ENCODE measurements at regions not wholly inside any gene's neighbourhood (a gene's known extent, or its start where the extent isn't known, plus 50 kb on each side); places are given as distances from the start of the nearest gene placed in this dataset.
"Not testable (repeated sequence)": the region's sequence is repeated elsewhere in the genome, so short reads cannot be mapped to it uniquely, and the experiment has no call there.

DNA sequence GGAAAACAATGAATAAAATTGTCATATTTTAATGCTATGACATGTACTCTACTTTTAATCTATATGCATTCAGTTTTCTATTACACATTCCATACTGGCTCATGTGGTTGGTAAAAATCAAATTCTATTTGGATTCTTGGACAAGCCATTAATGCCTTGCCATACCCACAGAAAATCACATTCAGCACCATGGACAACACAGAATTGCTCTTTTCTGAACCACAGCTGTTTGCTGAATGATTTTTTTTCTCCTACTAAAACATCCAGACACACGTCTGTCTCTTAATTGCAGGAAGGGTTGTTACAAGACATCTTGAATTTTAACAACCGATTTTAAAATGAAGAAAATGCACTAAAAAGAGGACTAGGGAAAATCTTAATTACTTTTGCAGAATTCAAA, 675.6 kb downstream of the BRINP1 start:
- H3K9ac ChIP-seq (ENCODE audit: low read length), result no peak overlapping the region
- no peak overlapping the region for H3K4me2 ChIP-seq (ENCODE audit: low read length)
- no peaks in the 10 kb centered on the region for H3F3A ChIP-seq (ENCODE audit: insufficient read depth, low read length)
- H3K36me3 ChIP-seq (ENCODE audit: insufficient read depth, low read length), result no peaks in the 10 kb centered on the region
- H3K27me3 ChIP-seq (ENCODE audit: insufficient read depth, low read length), result no peaks in the 10 kb centered on the region
- H3K9me2 ChIP-seq (ENCODE audit: low read depth, low read length), result no peaks in the 10 kb centered on the region
- no peak for TF ChIP-seq EZH2 (IDR thresholded peaks at IDR 0.05; ENCODE audit: borderline replicate concordance, low read length)
- TF ChIP-seq, protein P1, sequence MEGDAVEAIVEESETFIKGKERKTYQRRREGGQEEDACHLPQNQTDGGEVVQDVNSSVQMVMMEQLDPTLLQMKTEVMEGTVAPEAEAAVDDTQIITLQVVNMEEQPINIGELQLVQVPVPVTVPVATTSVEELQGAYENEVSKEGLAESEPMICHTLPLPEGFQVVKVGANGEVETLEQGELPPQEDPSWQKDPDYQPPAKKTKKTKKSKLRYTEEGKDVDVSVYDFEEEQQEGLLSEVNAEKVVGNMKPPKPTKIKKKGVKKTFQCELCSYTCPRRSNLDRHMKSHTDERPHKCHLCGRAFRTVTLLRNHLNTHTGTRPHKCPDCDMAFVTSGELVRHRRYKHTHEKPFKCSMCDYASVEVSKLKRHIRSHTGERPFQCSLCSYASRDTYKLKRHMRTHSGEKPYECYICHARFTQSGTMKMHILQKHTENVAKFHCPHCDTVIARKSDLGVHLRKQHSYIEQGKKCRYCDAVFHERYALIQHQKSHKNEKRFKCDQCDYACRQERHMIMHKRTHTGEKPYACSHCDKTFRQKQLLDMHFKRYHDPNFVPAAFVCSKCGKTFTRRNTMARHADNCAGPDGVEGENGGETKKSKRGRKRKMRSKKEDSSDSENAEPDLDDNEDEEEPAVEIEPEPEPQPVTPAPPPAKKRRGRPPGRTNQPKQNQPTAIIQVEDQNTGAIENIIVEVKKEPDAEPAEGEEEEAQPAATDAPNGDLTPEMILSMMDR (IDR thresholded peaks at IDR 0.05; ENCODE audit: low read length), result no peak
- no peak overlapping the region for H3K27ac ChIP-seq (ENCODE audit: low read depth, low read length, poor library complexity, severe bottlenecking)
- H2AFZ ChIP-seq (ENCODE audit: low read length), result no peak overlapping the region
- H3K4me1 ChIP-seq (ENCODE audit: insufficient read depth, low read length, severe bottlenecking), result no peaks in the 10 kb centered on the region
- no peaks in the 10 kb centered on the region for H3K79me2 ChIP-seq (ENCODE audit: insufficient read depth, low read length)
- H3K9me3 ChIP-seq (ENCODE audit: low read length), result no peaks in the 10 kb centered on the region
- no peak overlapping the region for H3K4me3 ChIP-seq (ENCODE audit: low read depth, low read length, poor library complexity, severe bottlenecking)
- no peaks in the 10 kb centered on the region for H4K20me1 ChIP-seq (ENCODE audit: insufficient read depth, low read length)

DNA sequence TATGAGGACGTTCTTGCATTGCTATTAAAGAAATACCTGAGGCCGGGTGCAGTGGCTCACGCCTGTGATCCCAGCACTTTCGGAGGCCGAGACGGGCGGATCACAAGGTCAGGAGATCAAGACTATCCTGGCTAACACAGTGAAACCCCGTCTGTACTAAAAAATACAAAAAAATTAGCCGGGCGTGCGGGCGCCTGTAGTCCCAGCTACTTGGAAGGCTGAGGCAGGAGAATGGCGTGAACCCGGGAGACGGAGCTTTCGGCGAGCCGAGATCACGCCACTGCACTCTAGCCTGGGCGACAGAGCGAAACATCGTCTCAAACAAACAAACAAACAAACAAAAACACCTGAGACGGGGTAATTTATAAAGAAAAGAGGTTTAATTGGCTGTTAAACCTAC, 674.0 kb downstream of the BRINP1 start:
- not testable (repeated sequence) for H3K36me3 ChIP-seq (ENCODE audit: insufficient read depth, low read length); H3K9me3 ChIP-seq (ENCODE audit: low read length); H4K20me1 ChIP-seq (ENCODE audit: insufficient read depth, low read length); H2AFZ ChIP-seq (ENCODE audit: low read length); H3K4me3 ChIP-seq (ENCODE audit: low read depth, low read length, poor library complexity, severe bottlenecking); H3K27me3 ChIP-seq (ENCODE audit: insufficient read depth, low read length); H3K9ac ChIP-seq (ENCODE audit: low read length); H3K4me2 ChIP-seq (ENCODE audit: low read length); H3K4me1 ChIP-seq (ENCODE audit: insufficient read depth, low read length, severe bottlenecking); H3F3A ChIP-seq (ENCODE audit: insufficient read depth, low read length); H3K27ac ChIP-seq (ENCODE audit: low read depth, low read length, poor library complexity, severe bottlenecking); H3K79me2 ChIP-seq (ENCODE audit: insufficient read depth, low read length); H3K9me2 ChIP-seq (ENCODE audit: low read depth, low read length)

- Histone ChIP-seq H3K4me1 (ENCODE audit: insufficient read depth, low read length, severe bottlenecking) (no peaks in the 10 kb centered on the region), H3K27ac (ENCODE audit: low read depth, low read length, poor library complexity, severe bottlenecking) (no peak overlapping the region), H4K20me1 (ENCODE audit: insufficient read depth, low read length) (no peaks in the 10 kb centered on the region), H3K4me2 (ENCODE audit: low read length) (no peak overlapping the region), H3F3A (ENCODE audit: insufficient read depth, low read length) (no peaks in the 10 kb centered on the region), H3K9me3 (ENCODE audit: low read length) (no peaks in the 10 kb centered on the region), H3K4me3 (ENCODE audit: low read depth, low read length, poor library complexity, severe bottlenecking) (no peak overlapping the region), H3K9me2 (ENCODE audit: low read depth, low read length) (no peaks in the 10 kb centered on the region), H3K9ac (ENCODE audit: low read length) (no peak overlapping the region), H3K36me3 (ENCODE audit: insufficient read depth, low read length) (no peaks in the 10 kb centered on the region), H3K79me2 (ENCODE audit: insufficient read depth, low read length) (no peaks in the 10 kb centered on the region), H2AFZ (ENCODE audit: low read length) (no peak overlapping the region), H3K27me3 (ENCODE audit: insufficient read depth, low read length) (no peaks in the 10 kb centered on the region)
- TF ChIP-seq, protein P1 (IDR thresholded peaks at IDR 0.05; ENCODE audit: low read length), result no peak
- no peak for TF ChIP-seq EZH2 (IDR thresholded peaks at IDR 0.05; ENCODE audit: borderline replicate concordance, low read length)
Measured at GRCh38 chr9:118701985-118702384, 667.2 kb downstream of the BRINP1 start.

- Histone ChIP-seq H2AFZ (ENCODE audit: low read length) (no peak overlapping the region), H3K27ac (ENCODE audit: low read depth, low read length, poor library complexity, severe bottlenecking) (no peak overlapping the region), H3K9me2 (ENCODE audit: low read depth, low read length) (no peaks in the 10 kb centered on the region), H3F3A (ENCODE audit: insufficient read depth, low read length) (no peaks in the 10 kb centered on the region), H3K4me1 (ENCODE audit: insufficient read depth, low read length, severe bottlenecking) (no peaks in the 10 kb centered on the region), H3K4me2 (ENCODE audit: low read length) (no peak overlapping the region), H3K36me3 (ENCODE audit: insufficient read depth, low read length) (no peaks in the 10 kb centered on the region), H3K9me3 (ENCODE audit: low read length) (no peaks in the 10 kb centered on the region), H3K27me3 (ENCODE audit: insufficient read depth, low read length) (no peaks in the 10 kb centered on the region), H3K9ac (ENCODE audit: low read length) (no peak overlapping the region), H4K20me1 (ENCODE audit: insufficient read depth, low read length) (no peaks in the 10 kb centered on the region), H3K79me2 (ENCODE audit: insufficient read depth, low read length) (no peaks in the 10 kb centered on the region), H3K4me3 (ENCODE audit: low read depth, low read length, poor library complexity, severe bottlenecking) (no peak overlapping the region)
- TF ChIP-seq EZH2 (IDR thresholded peaks at IDR 0.05; ENCODE audit: borderline replicate concordance, low read length), result no peak
- TF ChIP-seq, protein P1 (IDR thresholded peaks at IDR 0.05; ENCODE audit: low read length), result no peak
Measured at GRCh38 chr9:118711843-118712242, 657.4 kb downstream of the BRINP1 start.

Data from OCI-LY1 (cell line).